IPS DF 19.7 (cell line): ENCODE measurements at regions not wholly inside any gene's neighbourhood (a gene's known extent, or its start where the extent isn't known, plus 50 kb on each side); places are given as distances from the start of the nearest gene placed in this dataset.
A peak's percentile ranks its signal among the peaks of the same experiment; 100 is the strongest.
"Not testable (repeated sequence)": the region's sequence is repeated elsewhere in the genome, so short reads cannot be mapped to it uniquely, and the experiment has no call there.

Experiments used
- DNase-seq: peaks from one replicate; pipeline ENCODE4 v3.0.0-alpha.2; 2013; ENCODE audit warnings: low read depth, low spot score

DNA sequence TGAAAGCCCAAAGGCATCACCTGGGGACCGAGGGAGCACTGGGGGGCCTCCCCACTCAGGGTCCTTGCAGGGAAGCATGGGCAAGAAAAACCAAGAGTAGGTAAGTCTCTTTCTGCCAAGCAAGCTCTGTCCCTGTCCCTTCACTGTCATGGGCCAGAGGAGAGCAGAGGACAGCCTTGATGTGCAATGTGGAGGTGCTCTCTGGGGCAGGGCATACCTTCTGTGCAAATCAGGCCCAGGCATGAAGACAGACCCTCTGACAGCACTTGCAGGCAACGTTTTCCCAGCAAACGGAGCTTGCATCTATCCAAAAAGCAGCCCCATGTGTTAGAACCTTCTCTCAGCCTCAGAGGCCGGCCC lies 192.5 kb upstream of the PWP1 start:
- DNase-seq: no peak

GRCh38 chr12:107493666-107494065 lies 191.9 kb upstream of the PWP1 start:
- DNase-seq: no peak

DNA sequence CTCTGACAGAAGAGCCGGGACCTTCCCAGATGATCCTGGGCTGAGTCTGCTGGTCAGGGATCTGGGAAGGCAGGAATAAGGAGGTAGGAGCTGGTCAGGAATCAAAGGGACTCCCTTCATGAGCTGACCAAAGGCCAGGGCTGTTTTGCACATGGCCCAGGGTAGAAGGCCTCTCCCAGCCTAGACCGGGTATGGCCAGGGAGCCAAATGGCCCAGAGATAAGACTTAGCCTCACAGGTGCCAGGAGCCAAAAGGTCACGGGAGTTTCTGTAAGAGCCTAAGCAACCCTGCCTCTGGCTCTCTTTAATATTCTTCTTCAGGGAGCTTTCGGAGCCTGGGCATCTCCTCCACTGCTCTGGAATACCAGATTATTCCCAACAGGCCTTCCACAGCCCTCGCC lies 191.3 kb upstream of the PWP1 start:
- DNase-seq: no peak

GRCh38 chr12:107495604-107496003 lies 190.0 kb upstream of the PWP1 start:
- DNase-seq: no peak

DNA sequence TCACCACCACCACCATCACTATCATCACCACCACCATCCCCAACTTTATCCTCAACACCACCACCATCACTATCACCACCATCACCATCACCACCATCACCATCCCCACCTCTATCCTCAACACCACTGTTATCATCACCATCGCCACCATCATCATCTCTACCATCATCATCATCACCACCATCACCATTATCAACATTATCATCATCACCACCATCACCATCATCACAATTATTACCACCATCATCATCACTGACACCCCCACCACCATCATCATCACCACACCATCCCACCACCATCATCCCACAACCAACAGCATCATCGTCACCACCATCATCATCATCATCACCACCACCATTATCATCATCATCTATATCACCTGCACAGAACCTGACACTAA lies 188.4 kb upstream of the PWP1 start:
- no peak for DNase-seq

- no peak for DNase-seq
Measured at GRCh38 chr12:107500307-107500706, 185.3 kb upstream of the PWP1 start.

- DNase-seq: no peak
Measured at GRCh38 chr12:107501681-107502080, 183.9 kb upstream of the PWP1 start.

DNA sequence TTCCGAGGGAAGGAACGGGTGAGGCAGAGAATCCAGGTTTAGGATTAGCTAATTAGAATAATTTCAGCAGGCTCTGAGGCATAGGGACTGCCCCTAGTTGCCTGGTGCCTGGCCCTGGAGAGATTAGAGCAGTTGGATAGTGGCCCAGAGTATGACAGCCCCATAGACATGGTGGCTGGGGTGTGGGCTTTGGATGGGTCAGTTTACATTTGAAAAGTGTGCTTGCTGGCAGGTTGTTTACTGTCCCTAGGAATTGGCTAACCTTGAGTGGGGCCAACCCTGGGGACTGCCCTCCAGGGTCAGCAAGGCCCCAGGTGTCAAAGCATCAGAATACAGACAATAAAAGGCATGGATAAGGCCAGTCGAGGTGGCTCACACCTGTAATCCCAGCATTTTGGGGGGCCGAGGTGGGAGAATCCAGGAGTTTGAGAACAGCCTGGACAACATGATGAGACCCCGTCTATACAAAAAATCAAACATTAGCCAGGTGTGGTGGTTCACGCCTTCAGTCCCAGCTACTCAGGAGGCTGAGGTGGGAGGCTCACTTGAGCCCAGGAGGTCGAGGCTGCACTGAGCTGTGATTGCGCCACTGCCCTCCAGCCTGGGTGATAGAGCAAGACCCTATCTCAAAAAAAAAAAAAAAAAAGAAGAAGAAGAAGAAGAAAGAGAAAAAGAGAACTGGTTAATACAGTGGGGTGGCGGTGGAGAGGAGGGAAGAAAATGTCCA lies 182.3 kb upstream of the PWP1 start:
- no peak for DNase-seq

DNA sequence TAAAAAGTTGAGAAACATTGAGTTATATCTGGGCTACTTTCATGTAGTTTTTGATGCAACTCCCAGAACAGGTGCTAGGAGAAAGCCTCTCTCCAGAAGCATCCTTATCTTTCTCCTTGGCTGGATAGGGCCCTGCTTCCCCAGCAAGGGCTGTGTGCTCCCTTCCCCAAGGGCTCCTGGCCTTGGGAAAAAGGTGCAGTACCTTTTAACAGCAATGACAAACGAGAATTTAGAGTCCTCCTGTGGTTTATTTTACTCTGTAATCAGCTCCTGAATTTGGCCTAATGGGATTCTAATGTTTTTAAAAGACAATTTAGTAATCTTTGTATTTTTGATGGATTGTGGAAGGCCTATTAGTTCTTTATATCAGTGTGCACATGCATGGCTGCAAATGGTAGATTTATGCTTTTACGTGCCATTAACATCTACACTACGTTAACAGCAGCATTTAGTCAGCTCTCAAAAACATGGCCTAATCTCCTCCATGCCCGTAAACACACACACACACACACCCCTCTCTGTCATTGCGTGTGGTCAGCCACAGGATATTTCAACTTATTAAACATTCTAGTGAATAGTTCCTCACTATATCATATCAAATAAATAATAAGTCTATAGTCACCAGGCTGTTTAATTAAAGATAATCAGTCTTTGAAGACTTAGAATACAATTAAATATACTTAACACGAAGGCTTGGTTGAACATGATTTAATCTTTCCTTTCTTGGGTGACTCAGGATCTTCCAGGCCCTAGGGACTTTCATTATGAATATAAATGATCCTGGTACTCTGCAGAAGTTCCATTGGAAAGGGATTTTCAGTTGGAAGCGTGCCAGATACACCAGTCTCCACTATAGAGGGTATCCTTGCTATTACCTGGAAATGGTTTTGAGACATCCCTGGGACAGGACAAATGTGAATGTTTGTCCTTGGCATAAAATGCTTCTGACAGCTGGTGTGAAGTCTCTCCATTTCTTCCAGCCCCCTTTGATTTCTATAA lies 181.4 kb upstream of the PWP1 start:
- no peak for DNase-seq

GRCh38 chr12:107509421-107509820 lies 176.2 kb upstream of the PWP1 start:
- no peak for DNase-seq

DNA sequence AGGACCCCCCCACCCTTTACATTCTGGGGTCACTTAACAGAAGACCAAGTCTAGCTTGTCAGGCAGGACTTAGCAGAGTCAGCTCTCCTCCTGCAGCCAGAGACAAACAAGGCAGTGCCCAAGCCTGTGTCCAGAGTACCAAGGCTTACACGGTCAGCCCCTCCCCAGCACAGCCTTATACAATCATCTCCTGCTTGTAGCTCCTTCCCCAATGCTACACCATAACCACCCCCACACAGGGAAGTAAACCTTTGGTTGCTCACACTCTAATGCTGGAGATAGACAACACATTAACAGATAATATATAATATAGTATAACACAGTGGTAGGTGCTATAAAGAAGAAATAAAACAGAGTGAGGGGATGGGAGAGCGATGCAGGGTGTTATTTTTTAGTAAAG lies 175.4 kb upstream of the PWP1 start:
- DNase-seq: no peak

DNA sequence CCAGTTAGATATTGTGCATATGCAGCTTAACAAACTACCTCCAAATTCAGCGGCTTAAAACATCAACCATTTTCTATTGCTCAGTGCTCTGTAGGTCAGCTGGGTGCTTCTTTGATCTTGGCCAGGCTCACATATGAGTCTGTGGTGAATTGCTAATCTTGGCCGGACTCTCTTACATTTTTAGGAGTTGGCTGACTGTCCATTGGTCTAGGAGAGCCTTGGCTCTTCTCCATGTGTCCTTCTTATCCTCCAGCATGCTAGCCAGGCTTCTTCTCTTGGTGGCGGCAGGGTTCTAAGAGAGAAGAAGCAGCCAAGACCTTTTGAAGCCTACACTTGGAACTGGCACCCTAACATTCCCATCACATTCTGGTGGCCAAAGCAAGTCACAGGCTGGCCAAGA lies 174.3 kb upstream of the PWP1 start:
- DNase-seq: no peak

GRCh38 chr12:107512391-107512790 lies 173.2 kb upstream of the PWP1 start:
- DNase-seq: no peak

DNA sequence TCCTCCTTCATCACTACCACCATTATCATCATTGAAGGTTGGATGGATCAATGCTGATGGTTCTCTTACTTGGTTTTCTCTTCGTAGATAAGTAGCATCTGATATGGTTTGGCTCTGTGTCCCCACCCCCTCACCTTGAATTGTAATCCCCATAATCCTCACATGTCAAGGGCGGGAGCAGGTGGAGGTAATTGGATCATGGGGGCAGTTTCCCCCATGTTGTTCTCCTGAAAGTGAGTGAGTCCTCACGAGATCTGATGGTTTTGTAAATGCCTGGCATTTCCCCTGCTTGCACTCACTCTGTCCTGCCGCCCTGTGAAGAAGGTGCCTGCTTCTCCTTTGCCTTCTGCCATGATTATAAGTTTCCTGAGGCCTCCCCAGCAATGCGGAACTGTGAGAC lies 172.4 kb upstream of the PWP1 start:
- no peak for DNase-seq

DNA sequence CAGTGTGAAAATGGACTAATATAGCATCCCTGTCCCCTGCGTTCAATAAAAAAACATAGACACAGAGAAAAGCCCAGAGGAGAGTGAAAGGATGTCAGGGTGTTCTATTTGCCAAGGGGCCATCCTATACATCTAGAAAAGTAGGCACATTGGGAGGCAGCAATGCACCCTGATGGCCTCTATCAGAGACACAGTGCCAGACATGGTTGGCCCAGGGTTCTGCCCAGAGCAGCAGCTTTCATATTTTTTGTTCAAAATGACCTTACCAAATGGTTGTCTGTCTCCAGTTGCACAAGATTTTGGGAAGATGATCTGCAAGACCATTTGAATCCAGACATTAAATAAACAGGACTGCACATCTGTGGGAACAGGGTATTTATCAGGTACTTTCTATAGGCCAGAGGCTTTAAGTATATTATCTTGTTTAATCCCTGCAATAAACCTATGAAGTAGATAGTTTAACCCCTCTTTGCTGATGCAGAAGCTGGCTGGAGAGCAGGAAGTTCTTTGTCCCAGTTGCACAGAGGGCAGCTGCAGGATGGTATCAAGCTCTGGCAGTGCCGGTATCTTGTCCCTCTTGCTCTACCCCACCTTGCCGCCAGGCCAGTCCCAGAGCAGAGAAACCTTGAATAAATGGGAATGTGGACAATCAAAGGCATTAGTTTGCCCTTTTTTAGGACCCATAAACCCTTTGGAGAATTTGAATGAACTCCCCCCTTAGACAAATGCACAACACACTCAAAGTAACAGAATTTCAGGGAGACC lies 171.8 kb upstream of the PWP1 start:
- DNase-seq: no peak

- DNase-seq: no peak
Measured at GRCh38 chr12:107514887-107515445, 170.6 kb upstream of the PWP1 start.

GRCh38 chr12:107515446-107515958 lies 170.1 kb upstream of the PWP1 start:
- DNase-seq: peak; percentile 23

GRCh38 chr12:107517816-107518215 lies 167.8 kb upstream of the PWP1 start:
- not testable (repeated sequence) for DNase-seq

DNA sequence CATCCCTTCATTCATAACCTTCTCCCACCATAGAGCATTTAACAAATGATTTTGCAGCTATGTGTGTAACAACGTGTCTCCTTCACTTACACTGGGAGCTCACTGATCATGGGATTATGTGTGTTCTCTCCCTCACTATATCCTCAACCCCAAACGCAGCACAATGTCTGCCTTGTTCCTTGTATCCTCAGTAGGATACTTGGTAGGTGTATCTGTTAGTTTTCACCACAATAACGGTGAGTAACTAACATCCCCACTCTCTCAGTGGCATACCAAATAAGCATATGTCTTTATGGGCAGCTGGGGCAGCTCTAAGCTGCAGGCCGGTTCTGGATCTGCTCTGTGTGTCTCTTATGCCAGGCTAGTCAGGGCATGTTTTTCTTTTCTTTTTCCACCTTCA lies 166.7 kb upstream of the PWP1 start:
- no peak for DNase-seq

DNA sequence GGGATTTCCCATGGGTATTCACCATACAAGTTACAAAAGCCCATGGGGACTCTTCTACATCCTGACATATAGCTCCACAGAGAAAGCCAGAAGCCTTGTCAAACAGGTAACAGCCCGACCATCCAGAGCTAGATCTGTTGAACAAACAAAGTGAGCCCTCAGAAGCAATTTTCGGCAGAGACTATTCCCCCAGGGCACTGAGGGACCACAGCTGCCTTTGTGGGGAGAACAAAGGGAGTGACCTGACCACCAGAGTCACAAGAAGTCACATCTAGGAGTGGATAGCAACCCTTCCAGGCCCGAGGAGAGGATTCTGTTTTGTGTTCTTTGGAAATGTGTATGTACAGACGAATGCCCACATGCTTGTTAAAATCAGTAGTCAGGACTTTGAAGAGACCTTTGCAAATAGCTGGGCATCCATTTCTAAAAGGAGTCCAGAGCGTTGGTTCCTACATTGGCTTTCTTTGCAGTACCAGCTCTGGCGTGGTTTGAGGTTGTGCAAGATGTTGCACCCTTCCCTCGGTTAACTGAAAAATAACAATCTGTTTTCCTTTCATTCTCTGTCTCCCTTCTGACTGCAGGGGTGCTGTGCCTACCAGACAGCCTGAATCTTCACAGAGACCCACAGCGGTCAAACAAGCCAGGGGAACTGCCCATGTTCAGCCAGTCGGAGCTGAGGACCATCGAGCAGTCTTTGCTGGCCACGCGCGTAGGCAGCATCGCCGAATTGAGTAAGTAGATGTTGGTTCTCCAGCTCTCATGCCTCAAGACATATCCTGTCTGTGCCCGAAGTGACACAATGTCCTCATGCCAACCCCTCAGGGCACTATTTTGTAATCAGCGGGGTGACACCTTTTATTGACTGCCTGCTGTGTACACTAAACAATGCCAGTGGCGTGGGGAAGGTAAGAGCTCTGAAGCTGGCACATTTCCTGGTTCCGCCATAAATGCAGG lies 165.4 kb upstream of the PWP1 start:
- DNase-seq: no peak
